ENCODE measurements at regions not wholly inside any gene's neighbourhood (a gene's known extent, or its start where the extent isn't known, plus 50 kb on each side); places are given as distances from the start of the nearest gene placed in this dataset.

- Histone ChIP-seq H3K4me1 (ENCODE audit: low read length) (no peaks in the 10 kb centered on the region), H3K4me3 (ENCODE audit: low read length) (no peak overlapping the region), H3K9me3 (ENCODE audit: insufficient read depth, low read length) (no peaks in the 10 kb centered on the region), H3K36me3 (replicated peaks; ENCODE audit: low read depth, low read length) (no peaks in the 10 kb centered on the region), H3K4me2 (ENCODE audit: low read length) (no peak overlapping the region), H2AFZ (ENCODE audit: low read depth, low read length) (no peak overlapping the region), H3K79me2 (ENCODE audit: low read length) (no peaks in the 10 kb centered on the region), H3K27ac (ENCODE audit: low read length) (no peak overlapping the region), H3K9ac (ENCODE audit: low read length) (no peak overlapping the region), H4K20me1 (ENCODE audit: insufficient read depth, low read length) (no peaks in the 10 kb centered on the region), H3K27me3 (ENCODE audit: low read depth, low read length) (no peaks in the 10 kb centered on the region)
- TF ChIP-seq, protein P1, sequence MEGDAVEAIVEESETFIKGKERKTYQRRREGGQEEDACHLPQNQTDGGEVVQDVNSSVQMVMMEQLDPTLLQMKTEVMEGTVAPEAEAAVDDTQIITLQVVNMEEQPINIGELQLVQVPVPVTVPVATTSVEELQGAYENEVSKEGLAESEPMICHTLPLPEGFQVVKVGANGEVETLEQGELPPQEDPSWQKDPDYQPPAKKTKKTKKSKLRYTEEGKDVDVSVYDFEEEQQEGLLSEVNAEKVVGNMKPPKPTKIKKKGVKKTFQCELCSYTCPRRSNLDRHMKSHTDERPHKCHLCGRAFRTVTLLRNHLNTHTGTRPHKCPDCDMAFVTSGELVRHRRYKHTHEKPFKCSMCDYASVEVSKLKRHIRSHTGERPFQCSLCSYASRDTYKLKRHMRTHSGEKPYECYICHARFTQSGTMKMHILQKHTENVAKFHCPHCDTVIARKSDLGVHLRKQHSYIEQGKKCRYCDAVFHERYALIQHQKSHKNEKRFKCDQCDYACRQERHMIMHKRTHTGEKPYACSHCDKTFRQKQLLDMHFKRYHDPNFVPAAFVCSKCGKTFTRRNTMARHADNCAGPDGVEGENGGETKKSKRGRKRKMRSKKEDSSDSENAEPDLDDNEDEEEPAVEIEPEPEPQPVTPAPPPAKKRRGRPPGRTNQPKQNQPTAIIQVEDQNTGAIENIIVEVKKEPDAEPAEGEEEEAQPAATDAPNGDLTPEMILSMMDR (IDR thresholded peaks at IDR 0.05; ENCODE audit: low read depth, low read length) = no peak
- TF ChIP-seq EZH2phosphoT487 (IDR thresholded peaks at IDR 0.05; ENCODE audit: low read depth) = no peak
Measured at GRCh38 chr3:63159764-63160163, 118.3 kb upstream of the SYNPR start.

- Histone ChIP-seq H3K27me3 (ENCODE audit: low read depth, low read length) (no peaks in the 10 kb centered on the region), H3K9me3 (ENCODE audit: insufficient read depth, low read length) (no peaks in the 10 kb centered on the region), H2AFZ (ENCODE audit: low read depth, low read length) (no peak overlapping the region), H4K20me1 (ENCODE audit: insufficient read depth, low read length) (no peaks in the 10 kb centered on the region), H3K4me2 (ENCODE audit: low read length) (no peak overlapping the region), H3K9ac (ENCODE audit: low read length) (no peak overlapping the region), H3K79me2 (ENCODE audit: low read length) (no peaks in the 10 kb centered on the region), H3K4me1 (ENCODE audit: low read length) (no peaks in the 10 kb centered on the region), H3K4me3 (ENCODE audit: low read length) (no peak overlapping the region), H3K36me3 (replicated peaks; ENCODE audit: low read depth, low read length) (no peaks in the 10 kb centered on the region), H3K27ac (ENCODE audit: low read length) (no peak overlapping the region)
- TF ChIP-seq, protein P1 (IDR thresholded peaks at IDR 0.05; ENCODE audit: low read depth, low read length) = no peak
- no peak for TF ChIP-seq EZH2phosphoT487 (IDR thresholded peaks at IDR 0.05; ENCODE audit: low read depth)
Measured at GRCh38 chr3:63167113-63167512, 111.0 kb upstream of the SYNPR start.

GRCh38 chr3:63168179-63168578, 109.9 kb upstream of the SYNPR start:
- H3K79me2 ChIP-seq (ENCODE audit: low read length) = no peaks in the 10 kb centered on the region
- H3K9me3 ChIP-seq (ENCODE audit: insufficient read depth, low read length) = no peaks in the 10 kb centered on the region
- no peaks in the 10 kb centered on the region for H3K36me3 ChIP-seq (replicated peaks; ENCODE audit: low read depth, low read length)
- H4K20me1 ChIP-seq (ENCODE audit: insufficient read depth, low read length) = no peaks in the 10 kb centered on the region
- no peak overlapping the region for H3K9ac ChIP-seq (ENCODE audit: low read length)
- no peak overlapping the region for H2AFZ ChIP-seq (ENCODE audit: low read depth, low read length)
- H3K4me3 ChIP-seq (ENCODE audit: low read length) = no peak overlapping the region
- no peak overlapping the region for H3K4me2 ChIP-seq (ENCODE audit: low read length)
- TF ChIP-seq, protein P1 (IDR thresholded peaks at IDR 0.05; ENCODE audit: low read depth, low read length) = no peak
- TF ChIP-seq EZH2phosphoT487 (IDR thresholded peaks at IDR 0.05; ENCODE audit: low read depth) = no peak
- H3K4me1 ChIP-seq (ENCODE audit: low read length) = no peaks in the 10 kb centered on the region
- H3K27me3 ChIP-seq (ENCODE audit: low read depth, low read length) = no peaks in the 10 kb centered on the region
- no peak overlapping the region for H3K27ac ChIP-seq (ENCODE audit: low read length)

- Histone ChIP-seq H2AFZ (ENCODE audit: low read depth, low read length) (no peak overlapping the region), H3K27ac (ENCODE audit: low read length) (no peak overlapping the region), H3K36me3 (replicated peaks; ENCODE audit: low read depth, low read length) (no peaks in the 10 kb centered on the region), H3K4me2 (ENCODE audit: low read length) (no peak overlapping the region), H3K4me1 (ENCODE audit: low read length) (no peaks in the 10 kb centered on the region), H3K9ac (ENCODE audit: low read length) (no peak overlapping the region), H3K9me3 (ENCODE audit: insufficient read depth, low read length) (no peaks in the 10 kb centered on the region), H3K27me3 (ENCODE audit: low read depth, low read length) (peaks cover 4% of the 10 kb centered on the region; the same call in 1 of the 2 replicates), H4K20me1 (ENCODE audit: insufficient read depth, low read length) (no peaks in the 10 kb centered on the region), H3K4me3 (ENCODE audit: low read length) (no peak overlapping the region), H3K79me2 (ENCODE audit: low read length) (no peaks in the 10 kb centered on the region)
- TF ChIP-seq, protein P1 (IDR thresholded peaks at IDR 0.05; ENCODE audit: low read depth, low read length) = no peak
- no peak for TF ChIP-seq EZH2phosphoT487 (IDR thresholded peaks at IDR 0.05; ENCODE audit: low read depth)
Measured at GRCh38 chr3:63179862-63180522, 98.1 kb upstream of the SYNPR start.

Data from OCI-LY3 (cell line).